PC-3 (cell line): ENCODE measurements at regions not wholly inside any gene's neighbourhood (a gene's known extent, or its start where the extent isn't known, plus 50 kb on each side); places are given as distances from the start of the nearest gene placed in this dataset.

ENCODE experiments used
- EZH2 ChIP-seq: fragments of 300-600 bp; sonication (generic); IDR thresholded peaks from one replicate; pipeline ENCODE4 v1.6.1; 2017; ENCODE audit warnings: antibody characterized with exemption, mild to moderate bottlenecking, low read length; ENCODE audit not compliant: unreplicated experiment
- EZH2phosphoT487 ChIP-seq: fragments of 300-600 bp; sonication (generic); IDR thresholded peaks from 2 replicates; pipeline ENCODE4 v1.6.1; 2018; ENCODE audit warnings: mild to moderate bottlenecking, antibody characterized with exemption, low read length, borderline replicate concordance
- TF ChIP-seq, protein P1 (sequence below): fragments of 300-600 bp; sonication (generic); conservative IDR thresholded peaks from 2 replicates; pipeline ENCODE4 v1.5.1; 2017; ENCODE audit warnings: antibody characterized with exemption, low read depth, mild to moderate bottlenecking, low read length

DNA sequence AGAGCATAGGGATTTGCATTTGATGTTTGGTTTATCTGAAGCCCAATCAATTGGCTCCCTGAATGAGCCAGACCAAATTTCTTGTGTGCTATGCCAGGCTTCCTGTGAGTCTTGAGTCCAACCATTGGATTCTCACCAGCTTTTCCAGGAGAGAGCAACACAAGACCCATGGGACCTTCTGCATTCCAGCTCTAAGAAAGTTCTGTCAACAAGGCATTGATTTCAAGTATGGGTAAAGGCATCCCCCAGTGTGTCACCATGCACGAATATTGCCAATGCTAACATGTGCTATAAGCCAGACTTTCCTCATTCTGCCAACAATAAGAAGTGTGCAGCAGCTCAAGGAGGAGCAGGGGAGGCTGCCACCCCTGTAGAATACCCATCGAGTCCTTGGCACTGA, 266.6 kb downstream of the ETAA1 start:
- TF ChIP-seq, protein P1, sequence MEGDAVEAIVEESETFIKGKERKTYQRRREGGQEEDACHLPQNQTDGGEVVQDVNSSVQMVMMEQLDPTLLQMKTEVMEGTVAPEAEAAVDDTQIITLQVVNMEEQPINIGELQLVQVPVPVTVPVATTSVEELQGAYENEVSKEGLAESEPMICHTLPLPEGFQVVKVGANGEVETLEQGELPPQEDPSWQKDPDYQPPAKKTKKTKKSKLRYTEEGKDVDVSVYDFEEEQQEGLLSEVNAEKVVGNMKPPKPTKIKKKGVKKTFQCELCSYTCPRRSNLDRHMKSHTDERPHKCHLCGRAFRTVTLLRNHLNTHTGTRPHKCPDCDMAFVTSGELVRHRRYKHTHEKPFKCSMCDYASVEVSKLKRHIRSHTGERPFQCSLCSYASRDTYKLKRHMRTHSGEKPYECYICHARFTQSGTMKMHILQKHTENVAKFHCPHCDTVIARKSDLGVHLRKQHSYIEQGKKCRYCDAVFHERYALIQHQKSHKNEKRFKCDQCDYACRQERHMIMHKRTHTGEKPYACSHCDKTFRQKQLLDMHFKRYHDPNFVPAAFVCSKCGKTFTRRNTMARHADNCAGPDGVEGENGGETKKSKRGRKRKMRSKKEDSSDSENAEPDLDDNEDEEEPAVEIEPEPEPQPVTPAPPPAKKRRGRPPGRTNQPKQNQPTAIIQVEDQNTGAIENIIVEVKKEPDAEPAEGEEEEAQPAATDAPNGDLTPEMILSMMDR, result no peak
- TF ChIP-seq EZH2, result no peak
- TF ChIP-seq EZH2phosphoT487, result no peak
